ENCODE measurements at regions not wholly inside any gene's neighbourhood (a gene's known extent, or its start where the extent isn't known, plus 50 kb on each side); places are given as distances from the start of the nearest gene placed in this dataset.
A peak's percentile ranks its signal among the peaks of the same experiment; 100 is the strongest.

- DNase-seq (ENCODE audit: low read depth): no peak
- no peak overlapping the region for H3K4me3 ChIP-seq (ENCODE audit: low read depth, low read length)
- no peak for TF ChIP-seq CTCF (IDR thresholded peaks at IDR 0.05; ENCODE audit: insufficient read depth, low read length)
Observed at GRCh38 chr13:84352946-84353345, 470.7 kb upstream of the SLITRK1 start.

- DNase-seq (ENCODE audit: low read depth): no peak
- TF ChIP-seq CTCF (IDR thresholded peaks at IDR 0.05; ENCODE audit: insufficient read depth, low read length): no peak
- H3K4me3 ChIP-seq (ENCODE audit: low read depth, low read length): no peak overlapping the region
Observed at GRCh38 chr13:84339456-84339855, 457.2 kb upstream of the SLITRK1 start.

- no peak for DNase-seq (ENCODE audit: low read depth)
- no peak for TF ChIP-seq CTCF (IDR thresholded peaks at IDR 0.05; ENCODE audit: insufficient read depth, low read length)
- H3K4me3 ChIP-seq (ENCODE audit: low read depth, low read length): no peak overlapping the region
Observed at GRCh38 chr13:84332346-84332745, 450.1 kb upstream of the SLITRK1 start.

- TF ChIP-seq CTCF (IDR thresholded peaks at IDR 0.05; ENCODE audit: insufficient read depth, low read length): no peak
- no peak overlapping the region for H3K4me3 ChIP-seq (ENCODE audit: low read depth, low read length)
- no peak for DNase-seq (ENCODE audit: low read depth)
Observed at GRCh38 chr13:84315527-84315926, 433.3 kb upstream of the SLITRK1 start.

GRCh38 chr13:84303035-84303434 is 420.8 kb upstream of the SLITRK1 start:
- no peak for TF ChIP-seq CTCF (IDR thresholded peaks at IDR 0.05; ENCODE audit: insufficient read depth, low read length)
- H3K4me3 ChIP-seq (ENCODE audit: low read depth, low read length): no peak overlapping the region
- no peak for DNase-seq (ENCODE audit: low read depth)

- DNase-seq (ENCODE audit: low read depth): peak; percentile 67
- H3K4me3 ChIP-seq (ENCODE audit: low read depth, low read length): no peak overlapping the region
- TF ChIP-seq CTCF (IDR thresholded peaks at IDR 0.05; ENCODE audit: insufficient read depth, low read length): no peak
Observed at GRCh38 chr13:84297251-84297650, 415.0 kb upstream of the SLITRK1 start.

- H3K4me3 ChIP-seq (ENCODE audit: low read depth, low read length): no peak overlapping the region
- TF ChIP-seq CTCF (IDR thresholded peaks at IDR 0.05; ENCODE audit: insufficient read depth, low read length): no peak
- peak; percentile 22 for DNase-seq (ENCODE audit: low read depth)
Observed at GRCh38 chr13:84296401-84296800, 414.1 kb upstream of the SLITRK1 start.

Measured in fibroblast of the aortic adventitia (primary cell).